NCI-H510A (cell line): ENCODE measurements at regions not wholly inside any gene's neighbourhood (a gene's known extent, or its start where the extent isn't known, plus 50 kb on each side); places are given as distances from the start of the nearest gene placed in this dataset.

ENCODE experiments used
- DNase-seq: peaks from one replicate; lab custom pipeline; 2025; lab: John Stamatoyannopoulos, UW

- DNase-seq = no peak
These were observed 255.1 kb downstream of the C4orf33 start for GRCh38 chr4:129350834-129351721.

- DNase-seq = no peak
These were observed 256.5 kb downstream of the C4orf33 start for GRCh38 chr4:129352480-129352879.

- no peak for DNase-seq
These were observed 257.5 kb downstream of the C4orf33 start for GRCh38 chr4:129353490-129353889.

GRCh38 chr4:129355031-129355430 lies 259.1 kb downstream of the C4orf33 start:
- no peak for DNase-seq

GRCh38 chr4:129355516-129355915 lies 259.6 kb downstream of the C4orf33 start:
- DNase-seq = no peak

GRCh38 chr4:129358571-129358970 lies 262.6 kb downstream of the C4orf33 start:
- no peak for DNase-seq

- DNase-seq = no peak
These were observed 263.5 kb downstream of the C4orf33 start for GRCh38 chr4:129359461-129359860.

GRCh38 chr4:129362691-129363274 lies 266.8 kb downstream of the C4orf33 start:
- DNase-seq = no peak

GRCh38 chr4:129364747-129365452 lies 268.9 kb downstream of the C4orf33 start:
- DNase-seq = no peak

- no peak for DNase-seq
These were observed 273.5 kb downstream of the C4orf33 start for GRCh38 chr4:129369361-129370010.

- no peak for DNase-seq
These were observed 275.1 kb downstream of the C4orf33 start for GRCh38 chr4:129371065-129371464.

GRCh38 chr4:129371926-129372325 lies 276.0 kb downstream of the C4orf33 start:
- DNase-seq = no peak

GRCh38 chr4:129377131-129377845 lies 281.3 kb downstream of the C4orf33 start:
- DNase-seq = no peak

- DNase-seq = no peak
These were observed 282.4 kb downstream of the C4orf33 start for GRCh38 chr4:129378364-129378763.

GRCh38 chr4:129379429-129379828 lies 283.5 kb downstream of the C4orf33 start:
- no peak for DNase-seq

- no peak for DNase-seq
These were observed 289.0 kb downstream of the C4orf33 start for GRCh38 chr4:129384974-129385373.

GRCh38 chr4:129387666-129388065 lies 291.7 kb downstream of the C4orf33 start:
- no peak for DNase-seq

- DNase-seq = no peak
These were observed 298.0 kb downstream of the C4orf33 start for GRCh38 chr4:129393976-129394375.

- DNase-seq = peak; percentile 44
These were observed 298.7 kb downstream of the C4orf33 start for GRCh38 chr4:129394635-129395034.

GRCh38 chr4:129403848-129404247 lies 307.9 kb downstream of the C4orf33 start:
- DNase-seq = no peak

- no peak for DNase-seq
These were observed 314.2 kb downstream of the C4orf33 start for GRCh38 chr4:129410115-129410514.

- no peak for DNase-seq
These were observed 319.1 kb downstream of the C4orf33 start for GRCh38 chr4:129415004-129415403.
